IPS DF 19.7 (cell line): ENCODE measurements at regions not wholly inside any gene's neighbourhood (a gene's known extent, or its start where the extent isn't known, plus 50 kb on each side); places are given as distances from the start of the nearest gene placed in this dataset.
"Not testable (repeated sequence)": the region's sequence is repeated elsewhere in the genome, so short reads cannot be mapped to it uniquely, and the experiment has no call there.

Experiments used
- DNase-seq: peaks from one replicate; pipeline ENCODE4 v3.0.0-alpha.2; 2013; ENCODE audit warnings: low read depth, low spot score

DNA sequence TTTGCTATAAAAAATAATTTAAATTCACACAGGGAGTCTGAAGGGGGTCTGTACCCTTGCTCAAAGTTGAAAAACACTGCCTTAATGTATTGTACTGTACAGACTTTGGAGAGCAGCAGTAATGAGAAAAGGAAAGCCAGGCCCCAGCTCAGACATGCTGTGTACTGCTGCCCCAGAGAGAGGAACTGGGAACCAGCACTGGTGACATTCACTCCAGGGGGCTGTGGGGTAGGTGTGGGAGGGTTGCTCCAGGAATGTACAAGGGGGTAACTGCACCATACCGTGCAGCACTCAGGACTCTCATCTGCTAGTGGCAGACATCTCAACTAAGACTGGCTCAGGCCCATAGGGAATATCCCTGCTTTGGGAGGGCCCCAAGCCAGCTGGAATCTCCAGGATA lies 146.0 kb upstream of the RMP24 start:
- no peak for DNase-seq

- DNase-seq = peak; percentile 99
Observed at GRCh38 chr18:35827275-35827902, 145.1 kb upstream of the RMP24 start.

DNA sequence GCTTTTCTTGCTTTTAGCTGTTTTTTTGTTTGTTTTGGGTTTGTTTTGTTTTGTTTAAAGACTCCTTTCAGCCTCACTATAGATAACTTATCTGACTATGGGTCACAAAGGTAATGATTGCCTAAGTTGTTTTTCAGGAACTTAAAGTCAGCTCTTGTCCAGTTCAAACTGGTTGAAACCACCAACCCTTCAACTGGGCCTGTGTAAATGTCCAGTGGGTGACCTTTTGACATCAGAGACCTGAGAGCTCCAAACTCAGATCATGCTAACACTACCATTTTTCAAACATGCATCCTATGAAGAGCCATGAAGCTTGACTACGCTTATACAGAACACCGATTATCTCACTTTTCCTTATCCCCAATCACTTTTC lies 144.6 kb upstream of the RMP24 start:
- DNase-seq = no peak

- no peak for DNase-seq
Observed at GRCh38 chr18:35828591-35828990, 143.9 kb upstream of the RMP24 start.

DNA sequence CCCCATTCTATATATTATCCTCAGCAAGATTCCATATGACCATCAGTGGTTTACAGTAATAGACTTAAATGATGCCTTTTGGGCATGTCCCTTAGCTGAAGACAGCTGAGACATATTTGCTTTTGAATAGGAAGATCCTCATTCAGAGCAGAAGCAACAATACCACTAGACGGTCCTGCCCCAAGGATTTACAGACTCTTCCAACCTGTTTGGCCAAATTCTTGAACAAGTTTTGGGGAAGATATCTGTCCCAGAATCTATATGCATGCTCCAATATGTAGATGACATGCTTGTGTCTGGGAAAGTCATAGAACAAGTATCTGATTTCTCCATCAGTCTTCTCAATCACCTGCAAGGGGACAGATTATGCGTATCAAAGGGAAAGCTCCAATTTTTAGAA lies 137.1 kb upstream of the RMP24 start:
- no peak for DNase-seq

GRCh38 chr18:35835833-35836232 lies 136.6 kb upstream of the RMP24 start:
- DNase-seq = no peak

GRCh38 chr18:35836932-35837331 lies 135.5 kb upstream of the RMP24 start:
- no peak for DNase-seq

GRCh38 chr18:35837922-35838496 lies 134.5 kb upstream of the RMP24 start:
- no peak for DNase-seq

DNA sequence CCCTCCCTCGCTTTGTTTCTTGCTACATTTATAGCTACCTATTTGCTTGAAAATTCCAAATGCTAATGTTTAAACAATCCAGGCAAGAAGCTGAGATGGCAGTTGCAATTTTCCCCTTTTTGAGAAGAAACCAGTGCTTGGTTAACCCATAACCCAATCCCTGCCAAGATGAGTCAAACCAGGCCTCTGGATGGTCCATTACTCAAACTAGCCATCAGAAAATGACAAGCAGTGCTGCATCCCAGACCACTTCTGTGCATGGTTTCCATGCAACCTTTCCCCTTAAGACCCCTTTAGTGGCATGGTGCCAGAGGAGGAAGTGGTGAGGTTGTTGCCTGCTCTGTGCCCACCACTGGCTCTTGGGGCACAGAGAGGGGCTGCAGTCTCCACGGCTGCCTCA lies 131.2 kb upstream of the RMP24 start:
- no peak for DNase-seq

DNA sequence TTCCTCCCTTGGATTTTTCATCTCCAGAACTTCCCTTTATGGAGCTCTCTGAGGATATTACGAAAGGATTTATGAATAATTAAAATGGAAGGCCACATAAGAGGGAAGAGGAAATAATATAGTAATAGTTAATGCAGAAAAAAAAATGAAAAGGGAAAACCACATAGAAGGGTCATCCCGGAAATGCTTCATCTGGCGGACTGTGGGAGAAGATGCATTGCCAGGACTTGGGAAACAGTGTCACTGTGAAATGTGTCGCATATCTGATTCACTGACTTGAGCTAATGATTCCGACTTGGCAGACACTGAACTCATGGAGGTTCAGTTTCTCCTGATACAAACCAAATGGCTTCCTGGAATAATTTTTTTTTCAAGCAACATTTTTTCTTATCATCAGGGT lies 129.9 kb upstream of the RMP24 start:
- DNase-seq = no peak

DNA sequence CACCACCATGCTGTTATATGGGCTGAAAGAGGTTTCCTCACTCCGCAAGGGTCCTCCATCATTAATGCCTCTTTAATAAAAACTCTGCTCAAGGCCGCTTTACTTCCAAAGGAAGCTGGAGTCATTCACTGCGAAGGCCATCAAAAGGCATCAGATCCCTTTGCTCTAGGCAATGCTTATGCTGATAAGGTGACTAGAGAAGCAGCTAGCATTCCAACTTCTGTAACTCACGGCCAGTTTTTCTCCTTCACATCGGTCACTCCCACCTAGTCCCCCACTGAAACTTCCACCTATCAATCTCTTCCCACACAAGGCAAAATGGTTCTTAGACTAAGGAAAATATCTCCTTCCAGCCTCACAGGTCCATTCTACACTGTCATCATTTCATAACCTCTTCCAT lies 124.2 kb upstream of the RMP24 start:
- not testable (repeated sequence) for DNase-seq

DNA sequence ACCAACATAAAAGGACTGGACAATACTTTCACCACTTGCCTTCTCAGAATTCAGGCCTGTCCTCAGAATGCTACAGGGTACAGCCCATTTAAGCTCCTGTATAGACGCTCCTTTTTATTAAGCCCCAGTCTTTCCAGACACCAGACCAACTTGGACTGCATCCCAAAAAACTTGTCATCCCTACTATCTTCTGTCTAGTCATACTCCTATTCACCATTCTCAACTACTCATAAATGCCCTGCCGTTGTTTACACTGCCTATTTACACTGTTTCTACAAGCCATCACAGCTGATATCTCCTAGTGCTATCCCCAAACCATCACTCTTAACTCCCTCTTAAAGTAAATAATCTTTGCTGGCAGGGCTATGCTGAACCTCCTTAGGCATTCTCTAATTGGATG lies 123.2 kb upstream of the RMP24 start:
- not testable (repeated sequence) for DNase-seq

DNA sequence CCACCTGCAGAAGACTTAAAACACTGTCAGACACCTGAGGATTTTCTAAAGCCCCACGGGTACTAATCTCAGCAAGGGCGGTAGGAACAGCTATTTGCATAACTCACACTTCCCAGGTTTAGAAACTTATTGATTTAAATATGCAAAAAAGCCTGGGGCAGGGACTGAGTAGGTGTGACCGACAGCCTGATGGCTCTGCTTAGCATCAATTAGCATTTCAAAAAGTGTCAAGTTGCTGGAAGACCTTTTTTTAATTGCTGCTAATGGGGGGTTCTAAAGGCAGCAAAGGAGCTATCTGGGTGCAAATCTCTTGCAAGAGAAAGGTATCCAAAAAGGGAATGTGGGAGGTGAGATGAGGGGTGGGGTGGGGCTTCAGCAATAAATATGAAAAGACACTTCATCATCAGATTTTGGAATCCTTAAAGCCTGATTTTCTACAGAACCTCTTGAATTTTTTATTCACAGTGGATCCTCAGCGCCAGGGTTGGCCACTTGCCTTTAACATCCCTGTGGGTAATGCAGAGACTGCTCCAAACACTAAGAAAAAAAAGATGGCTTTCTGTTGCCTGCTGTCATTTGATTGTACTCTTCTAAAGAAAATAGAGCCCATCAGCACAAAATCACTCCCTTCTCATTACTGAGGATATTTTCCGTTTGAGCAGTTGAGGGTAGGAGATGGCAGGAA lies 121.1 kb upstream of the RMP24 start:
- DNase-seq = peak; percentile 93

DNA sequence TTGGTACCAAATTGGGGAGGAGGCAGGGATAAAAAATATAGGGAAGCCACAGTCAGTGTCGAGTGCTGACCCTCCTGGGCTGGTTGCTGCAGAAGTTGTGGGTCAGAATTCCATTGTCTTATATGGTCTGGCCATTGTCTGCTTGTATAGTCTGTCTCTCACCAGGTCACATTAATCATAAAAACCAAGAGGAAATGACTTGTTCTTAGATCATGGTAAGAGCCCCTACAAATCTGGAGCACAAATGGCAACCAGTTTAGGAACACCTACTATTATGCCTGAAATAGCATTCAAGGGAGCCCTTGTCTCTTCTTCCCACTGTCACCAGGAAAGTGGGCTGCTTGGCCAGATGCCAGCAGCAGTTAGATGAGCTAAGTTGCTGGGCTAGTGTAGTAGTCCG lies 119.7 kb upstream of the RMP24 start:
- DNase-seq = no peak

DNA sequence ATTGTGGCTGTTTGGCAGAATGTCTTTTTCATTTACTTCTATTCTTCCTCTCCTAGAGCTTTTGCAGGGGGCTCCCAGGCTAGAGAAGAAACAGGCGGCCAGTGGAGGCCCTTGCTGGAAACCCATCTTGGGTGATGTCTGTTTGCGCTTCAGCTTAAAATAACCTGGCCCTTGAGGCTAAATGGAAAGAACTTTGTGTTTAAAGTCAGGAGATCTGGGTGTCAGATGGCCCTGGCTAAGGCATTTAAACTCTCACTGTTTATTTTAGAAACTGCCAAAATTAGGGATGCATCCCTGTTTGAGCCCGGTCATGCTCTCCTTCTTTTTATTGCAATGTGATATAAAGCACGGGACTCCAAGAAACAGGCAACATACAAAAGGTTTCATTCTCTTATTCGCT lies 118.4 kb upstream of the RMP24 start:
- no peak for DNase-seq

GRCh38 chr18:35856178-35856577 lies 116.3 kb upstream of the RMP24 start:
- DNase-seq = no peak

- not testable (repeated sequence) for DNase-seq
Observed at GRCh38 chr18:35856721-35857120, 115.8 kb upstream of the RMP24 start.

- not testable (repeated sequence) for DNase-seq
Observed at GRCh38 chr18:35857581-35857980, 114.9 kb upstream of the RMP24 start.

DNA sequence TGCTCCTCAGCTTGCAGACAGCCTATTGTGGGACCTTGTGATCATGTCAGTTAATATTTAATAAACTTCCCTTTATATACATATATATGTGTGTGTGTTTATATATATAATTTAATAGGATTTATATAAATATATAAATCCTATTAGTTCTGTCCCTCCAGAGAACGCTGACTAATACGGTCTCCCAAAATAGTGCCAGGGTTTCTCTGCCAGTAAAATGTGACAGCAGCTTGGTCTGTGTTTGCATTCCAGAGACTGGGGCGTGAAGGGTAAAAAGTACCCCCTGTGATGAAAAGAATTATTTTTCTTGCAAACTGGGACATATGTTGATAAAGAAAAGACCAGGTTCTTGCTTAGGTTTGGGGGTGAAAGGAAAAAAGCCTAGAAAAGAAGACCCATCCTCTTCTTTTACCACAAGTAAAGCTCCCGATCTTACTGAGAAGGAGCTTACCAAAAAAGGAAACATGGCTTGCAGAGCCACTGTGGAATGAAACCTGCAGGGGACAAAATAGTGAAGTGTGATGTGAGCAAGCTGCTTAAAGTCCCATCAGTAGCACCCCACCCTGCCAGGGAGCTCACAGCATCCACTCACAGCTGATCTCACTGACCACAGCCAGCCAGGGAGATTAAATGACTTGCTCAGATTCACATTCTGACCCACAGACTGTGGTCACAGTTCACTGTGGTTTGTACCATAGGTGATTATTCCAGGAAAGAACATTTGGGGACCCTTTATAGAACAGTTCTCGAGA lies 110.9 kb upstream of the RMP24 start:
- no peak for DNase-seq

DNA sequence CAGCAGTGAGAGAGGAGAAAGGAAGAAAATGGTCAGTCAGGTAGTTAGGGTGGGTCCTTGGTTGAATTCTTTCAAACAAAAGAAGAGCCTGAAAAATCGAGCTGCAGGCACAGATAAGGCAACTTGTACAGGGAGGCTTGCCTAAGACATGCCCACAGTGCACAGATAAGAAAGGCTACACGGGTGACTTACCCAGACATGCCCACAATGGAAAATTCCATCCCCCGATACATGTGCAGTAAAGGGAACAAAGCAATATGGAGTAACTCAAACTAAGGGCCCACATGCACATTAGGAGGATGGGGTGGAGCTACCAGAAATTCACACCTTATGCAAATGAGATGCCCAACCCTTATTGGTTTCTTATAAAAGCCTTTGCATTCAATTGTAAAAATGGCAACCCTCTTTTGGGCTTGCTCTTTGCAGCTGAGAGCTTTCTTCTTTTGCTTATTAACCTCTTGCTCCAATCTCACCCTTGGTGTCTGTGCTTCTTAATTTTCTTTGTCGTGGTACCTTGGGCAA lies 110.3 kb upstream of the RMP24 start:
- DNase-seq = no peak

DNA sequence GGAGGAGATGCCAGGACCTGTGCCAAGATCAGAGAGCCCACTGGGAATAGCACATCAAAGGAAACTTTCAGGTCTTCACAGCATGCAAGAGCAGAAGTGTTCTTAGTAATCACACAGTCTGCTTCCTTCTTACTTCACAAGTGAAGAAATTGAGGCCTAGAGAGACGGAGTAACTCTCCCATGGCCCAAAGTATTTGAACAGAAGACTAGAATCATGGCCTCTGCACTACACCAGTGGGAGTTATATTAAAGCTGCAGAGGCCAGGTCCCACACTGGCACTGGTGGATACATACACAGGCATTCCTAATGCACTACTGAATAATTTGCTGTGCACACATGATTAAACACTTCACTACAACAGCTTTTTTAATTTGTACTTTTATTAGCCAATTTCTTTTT lies 107.6 kb upstream of the RMP24 start:
- no peak for DNase-seq

GRCh38 chr18:35868915-35869314 lies 103.6 kb upstream of the RMP24 start:
- DNase-seq = no peak
